ENCODE measurements at regions not wholly inside any gene's neighbourhood (a gene's known extent, or its start where the extent isn't known, plus 50 kb on each side); places are given as distances from the start of the nearest gene placed in this dataset.

- no peak for TF ChIP-seq CTCF (IDR thresholded peaks at IDR 0.05)
- H3K36me3 ChIP-seq = no peaks in the 10 kb centered on the region
- H3K9me3 ChIP-seq = no peaks in the 10 kb centered on the region
- H3K27ac ChIP-seq = no peak overlapping the region
- no peak for ATAC-seq
- H3K27me3 ChIP-seq = no peaks in the 10 kb centered on the region
- no peaks in the 10 kb centered on the region for H3K4me1 ChIP-seq
- no peak overlapping the region for H3K4me3 ChIP-seq
- no peak for FAIRE-seq
- no peak for DNase-seq
- intact Hi-C loops (cut with DNase I) = no loop called here
- 65 to 73% methylated on average over 5 of the region's 5 CpGs for WGBS, 2 donors
Observed at GRCh38 chr5:3680821-3681220, 85.2 kb downstream of the IRX1 start.

GRCh38 chr5:3684118-3684517 lies 88.5 kb downstream of the IRX1 start:
- FAIRE-seq = no peak

GRCh38 chr5:3684771-3685354 lies 89.2 kb downstream of the IRX1 start:
- intact Hi-C loops (cut with DNase I) = no loop called here
- DNase-seq (no peak), FAIRE-seq (no peak), ATAC-seq (no peak)
- no peak for TF ChIP-seq CTCF (IDR thresholded peaks at IDR 0.05)
- WGBS, 2 donors = 74 to 84% methylated on average over 12 of the region's 12 CpGs
- Histone ChIP-seq H3K36me3 (no peaks in the 10 kb centered on the region), H3K27ac (no peak overlapping the region), H3K4me1 (no peaks in the 10 kb centered on the region), H3K4me3 (no peak overlapping the region), H3K9me3 (no peaks in the 10 kb centered on the region), H3K27me3 (no peaks in the 10 kb centered on the region)

More at GRCh38 chr5:3684118-3684517, 88.5 kb downstream of the IRX1 start:
- no peaks in the 10 kb centered on the region for H3K36me3 ChIP-seq
- ATAC-seq (no peak), DNase-seq (no peak)
- no peak for TF ChIP-seq CTCF (IDR thresholded peaks at IDR 0.05)
- WGBS, 2 donors = 34 to 45% methylated on average over 13 of the region's 13 CpGs
- no peaks in the 10 kb centered on the region for H3K4me1 ChIP-seq
- H3K9me3 ChIP-seq = no peaks in the 10 kb centered on the region
- no peak overlapping the region for H3K4me3 ChIP-seq
- no peaks in the 10 kb centered on the region for H3K27me3 ChIP-seq
- H3K27ac ChIP-seq = no peak overlapping the region
- intact Hi-C loops (cut with DNase I) = no loop called here

- FAIRE-seq (no peak), ATAC-seq (no peak), DNase-seq (no peak)
- no peaks in the 10 kb centered on the region for H3K36me3 ChIP-seq
- WGBS, 2 donors = 60 to 72% methylated on average over 5 of the region's 5 CpGs
- no peak overlapping the region for H3K4me3 ChIP-seq
- H3K9me3 ChIP-seq = no peaks in the 10 kb centered on the region
- H3K27ac ChIP-seq = no peak overlapping the region
- H3K4me1 ChIP-seq = no peaks in the 10 kb centered on the region
- intact Hi-C loops (cut with DNase I) = no loop called here
- H3K27me3 ChIP-seq = no peaks in the 10 kb centered on the region
- TF ChIP-seq CTCF (IDR thresholded peaks at IDR 0.05) = no peak
Observed at GRCh38 chr5:3694819-3695218, 99.2 kb downstream of the IRX1 start.

- intact Hi-C loops (cut with DNase I) = no loop called here
- H3K4me3 ChIP-seq = no peak overlapping the region
- no peaks in the 10 kb centered on the region for H3K9me3 ChIP-seq
- H3K27ac ChIP-seq = no peak overlapping the region
- no peaks in the 10 kb centered on the region for H3K27me3 ChIP-seq
- no peaks in the 10 kb centered on the region for H3K36me3 ChIP-seq
- WGBS, 2 donors = 47 to 74% methylated on average over 2 of the region's 2 CpGs
- no peak for TF ChIP-seq CTCF (IDR thresholded peaks at IDR 0.05)
- FAIRE-seq (no peak), ATAC-seq (no peak), DNase-seq (no peak)
- H3K4me1 ChIP-seq = no peaks in the 10 kb centered on the region
Observed at GRCh38 chr5:3695818-3696217, 100.2 kb downstream of the IRX1 start.

All from pancreas (tissue), 10 donors.